Activated naive CD8-positive, alpha-beta T cell treated with anti-CD3 and anti-CD28 coated beads for 36 hours (primary cell): ENCODE measurements at regions not wholly inside any gene's neighbourhood (a gene's known extent, or its start where the extent isn't known, plus 50 kb on each side); places are given as distances from the start of the nearest gene placed in this dataset.

Source experiments
- DNase-seq: peaks from one replicate; pipeline ENCODE4 v3.0.0; 2021
- H3K27ac Mint-ChIP-seq: one replicate; pipeline ENCODE4 v1.8.0; 2022; ENCODE audit warnings: mild to moderate bottlenecking, moderate library complexity, mixed read lengths
- H3K27me3 Mint-ChIP-seq: one replicate; pipeline ENCODE4 v1.8.0; 2022; ENCODE audit warnings: mild to moderate bottlenecking, mixed read lengths
- H3K36me3 Mint-ChIP-seq: one replicate; pipeline ENCODE4 v1.8.0; 2021; ENCODE audit warnings: mild to moderate bottlenecking, mixed read lengths
- H3K4me1 Mint-ChIP-seq: one replicate; pipeline ENCODE4 v1.8.0; 2021; ENCODE audit warnings: mixed read lengths
- H3K4me3 Mint-ChIP-seq: one replicate; pipeline ENCODE4 v1.8.0; 2022; ENCODE audit warnings: mild to moderate bottlenecking, moderate library complexity, mixed read lengths
- H3K9me3 Mint-ChIP-seq: one replicate; pipeline ENCODE4 v1.8.0; 2022; ENCODE audit warnings: mixed read lengths

DNA sequence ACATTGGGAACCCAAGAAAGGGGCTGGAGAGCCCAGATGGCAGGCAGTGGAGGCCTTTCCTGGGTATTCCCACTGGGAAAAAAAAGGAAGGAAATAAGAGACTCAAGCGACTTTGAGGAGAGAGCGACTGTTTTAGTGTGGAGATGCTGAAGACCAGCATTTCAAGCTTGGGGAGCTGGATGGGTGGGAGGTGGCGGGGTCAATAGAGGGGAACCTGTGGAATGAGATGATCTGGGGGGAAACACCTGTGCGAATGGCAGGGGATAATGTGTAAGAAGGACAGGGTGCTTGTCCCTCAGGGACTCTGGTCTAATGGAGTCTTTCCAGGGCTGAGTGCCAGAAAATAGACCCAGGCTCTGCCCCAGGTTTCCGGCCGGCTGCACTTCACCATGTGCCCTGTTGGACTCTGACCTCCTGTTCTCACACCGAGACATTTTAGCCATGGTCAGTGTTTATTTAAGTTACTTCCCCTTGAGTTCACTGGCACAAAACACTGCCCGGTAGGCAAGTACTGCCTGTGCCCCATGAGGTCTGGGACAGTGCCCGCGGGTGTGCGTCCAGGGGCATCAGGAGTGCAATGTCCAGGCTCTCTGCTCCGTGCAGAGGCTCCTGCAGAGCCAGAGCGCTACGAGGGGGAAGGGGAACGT, 50.4 kb upstream of the NKX2-2 start:
- H3K9me3 Mint-ChIP-seq = peaks cover 3% of the 10 kb centered on the region
- H3K4me1 Mint-ChIP-seq = peaks cover 2% of the 10 kb centered on the region
- H3K36me3 Mint-ChIP-seq = no peaks in the 10 kb centered on the region
- H3K4me3 Mint-ChIP-seq = no peak overlapping the region
- peaks cover 28% of the 10 kb centered on the region for H3K27me3 Mint-ChIP-seq
- no peak for DNase-seq
- no peak overlapping the region for H3K27ac Mint-ChIP-seq
